HG03039 (cell line): ENCODE measurements at regions not wholly inside any gene's neighbourhood (a gene's known extent, or its start where the extent isn't known, plus 50 kb on each side); places are given as distances from the start of the nearest gene placed in this dataset.
"Not testable (repeated sequence)": the region's sequence is repeated elsewhere in the genome, so short reads cannot be mapped to it uniquely, and the experiment has no call there.

Source experiments
- ATAC-seq: cut with Tn5 transposase; IDR thresholded peaks from one replicate; pipeline ENCODE4 v1.9.1; 2021; ENCODE audit warnings: mild to moderate bottlenecking, moderate library complexity; ENCODE audit not compliant: unreplicated experiment

- ATAC-seq, result no peak
Measured at GRCh38 chr3:106508331-106508893, 639.6 kb upstream of the CBLB start.

- no peak for ATAC-seq
Measured at GRCh38 chr3:106510206-106510605, 641.4 kb upstream of the CBLB start.

- ATAC-seq, result no peak
Measured at GRCh38 chr3:106512846-106513245, 644.0 kb upstream of the CBLB start.

- no peak for ATAC-seq
Measured at GRCh38 chr3:106514431-106514830, 645.6 kb upstream of the CBLB start.

- no peak for ATAC-seq
Measured at GRCh38 chr3:106518516-106518915, 649.7 kb upstream of the CBLB start.

GRCh38 chr3:106522397-106522796 is 653.6 kb upstream of the CBLB start:
- ATAC-seq, result no peak

GRCh38 chr3:106528932-106529331 is 660.1 kb upstream of the CBLB start:
- no peak for ATAC-seq

- ATAC-seq, result no peak
Measured at GRCh38 chr3:106529738-106530137, 660.9 kb upstream of the CBLB start.

- ATAC-seq, result no peak
Measured at GRCh38 chr3:106530367-106530766, 661.6 kb upstream of the CBLB start.

GRCh38 chr3:106531771-106532329 is 663.0 kb upstream of the CBLB start:
- ATAC-seq, result not testable (repeated sequence)

GRCh38 chr3:106533093-106533787 is 664.4 kb upstream of the CBLB start:
- no peak for ATAC-seq

GRCh38 chr3:106533788-106534160 is 665.0 kb upstream of the CBLB start:
- ATAC-seq, result no peak

GRCh38 chr3:106534206-106534605 is 665.4 kb upstream of the CBLB start:
- no peak for ATAC-seq

GRCh38 chr3:106540743-106541142 is 671.9 kb upstream of the CBLB start:
- ATAC-seq, result no peak

- no peak for ATAC-seq
Measured at GRCh38 chr3:106542101-106542769, 673.4 kb upstream of the CBLB start.

GRCh38 chr3:106552351-106553043 is 683.7 kb upstream of the CBLB start:
- ATAC-seq, result no peak

- no peak for ATAC-seq
Measured at GRCh38 chr3:106560451-106560966, 691.7 kb upstream of the CBLB start.

- ATAC-seq, result peak; percentile 95
Measured at GRCh38 chr3:106566277-106566676, 697.5 kb upstream of the CBLB start.

- ATAC-seq, result no peak
Measured at GRCh38 chr3:106570426-106570825, 701.6 kb upstream of the CBLB start.

GRCh38 chr3:106573605-106574004 is 704.8 kb upstream of the CBLB start:
- no peak for ATAC-seq

- no peak for ATAC-seq
Measured at GRCh38 chr3:106575029-106575428, 706.2 kb upstream of the CBLB start.
